Endothelial cell of umbilical vein (primary cell): ENCODE measurements at regions not wholly inside any gene's neighbourhood (a gene's known extent, or its start where the extent isn't known, plus 50 kb on each side); places are given as distances from the start of the nearest gene placed in this dataset.

Experiments used
- BruUV-seq: library from RNA; stranded (reverse); fragments of 400-500 nt; replicated peaks from 2 replicates; lab custom pipeline; 2021; lab: Mats Ljungman, UMichigan
- CTCF ChIA-PET: fragments of 300-600, 350-600 bp; sonication (Branson Sonifier 250); formaldehyde crosslinking; loops from one replicate; lab custom pipeline; 2021; ENCODE audit warnings: antibody characterized with exemption, inconsistent platforms; lab: Charles Lee
- POLR2A ChIA-PET: fragments of 300-600, 350-600 bp; sonication (Branson Sonifier 250); formaldehyde crosslinking; loops from one replicate; lab custom pipeline; 2021; ENCODE audit warnings: antibody characterized with exemption, inconsistent platforms; lab: Charles Lee
- DNase-seq: peaks from one replicate; pipeline ENCODE4 v3.0.0-alpha.2; 2011; ENCODE audit warnings: low read depth, low spot score
- FAIRE-seq: peaks from 2 replicates; lab custom pipeline; 2011; peaks lifted over from hg19 to GRCh38; lab: Jason Lieb, UNC
- H2AFZ ChIP-seq: 2 replicates; pipeline ENCODE4 v1.6.0; 2012; ENCODE audit warnings: low read depth, low read length, control low read depth, inconsistent platforms
- H3K27ac ChIP-seq: 2 replicates; pipeline ENCODE4 v1.5.1; 2011; ENCODE audit warnings: low read depth, mild to moderate bottlenecking, control low read depth, low read length, moderate library complexity; ENCODE audit not compliant: insufficient read depth
- H3K27me3 ChIP-seq, 2 experiments: 2 replicates each; pipeline versions ENCODE4 v1.6.0 to v1.6.1; 2011; ENCODE audit warnings: low read length in 2 of 2, mixed read lengths in 1 of 2; ENCODE audit not compliant: control insufficient read depth in 2 of 2, insufficient read depth in 2 of 2
- H3K36me3 ChIP-seq, 2 experiments: 2 replicates in 1 of 2; 3 replicates in 1 of 2; pipeline ENCODE4 v1.5.1; 2011; ENCODE audit warnings: low read length in 2 of 2, mild to moderate bottlenecking in 1 of 2, moderate library complexity in 1 of 2; ENCODE audit not compliant: control insufficient read depth in 2 of 2, insufficient read depth in 2 of 2; ENCODE audit errors: extremely low read depth in 1 of 2
- H3K4me1 ChIP-seq: 3 replicates; pipeline ENCODE4 v1.5.1; 2011; ENCODE audit warnings: mild to moderate bottlenecking, low read length; ENCODE audit not compliant: control insufficient read depth, insufficient read depth; ENCODE audit errors: extremely low read depth
- H3K4me2 ChIP-seq: 2 replicates; pipeline ENCODE4 v1.6.1; 2011; ENCODE audit warnings: low read length, control low read depth, mixed read lengths; ENCODE audit not compliant: insufficient read depth
- H3K4me3 ChIP-seq, 3 experiments: fragments of 200-600 bp in 1 of 3; sonication (generic), shearing (Covaris generic) in 1 of 3; replicated peaks in 1 of 3; 2 replicates each; pipeline ENCODE4 v1.5.1; 2011 to 2016; ENCODE audit warnings: control low read depth in 3 of 3, low read length in 3 of 3, mild to moderate bottlenecking in 2 of 3, inconsistent platforms in 1 of 3, low read depth in 1 of 3, moderate library complexity in 1 of 3; ENCODE audit not compliant: insufficient read depth in 1 of 3
- H3K79me2 ChIP-seq: 2 replicates; pipeline ENCODE4 v1.6.0; 2012; ENCODE audit warnings: low read length, inconsistent platforms; ENCODE audit not compliant: control insufficient read depth, insufficient read depth
- H3K9ac ChIP-seq: replicated peaks from 2 replicates; pipeline ENCODE3; 2011; ENCODE audit warnings: low read length, control low read depth; ENCODE audit not compliant: insufficient read depth; ENCODE audit errors: extremely low read depth
- H3K9me1 ChIP-seq: replicated peaks from 3 replicates; pipeline ENCODE4 v1.6.0; 2011; ENCODE audit warnings: mild to moderate bottlenecking, low read length; ENCODE audit not compliant: control insufficient read depth, insufficient read depth; ENCODE audit errors: extremely low read depth
- H3K9me3 ChIP-seq: replicated peaks from 2 replicates; pipeline ENCODE4 v1.5.1; 2012; ENCODE audit warnings: low read length, inconsistent platforms; ENCODE audit not compliant: control insufficient read depth, insufficient read depth
- H4K20me1 ChIP-seq: replicated peaks from 2 replicates; pipeline ENCODE3; 2011; ENCODE audit warnings: mild to moderate bottlenecking, low read length; ENCODE audit not compliant: control insufficient read depth, insufficient read depth; ENCODE audit errors: extremely low read depth
- EZH2 ChIP-seq: IDR thresholded peaks from 2 replicates; pipeline ENCODE4 v1.6.1; 2012; ENCODE audit warnings: borderline replicate concordance, low read depth, mild to moderate bottlenecking, moderate library complexity, low read length, inconsistent platforms; ENCODE audit not compliant: severe bottlenecking
- FOS ChIP-seq: IDR thresholded peaks from 2 replicates; pipeline ENCODE4 v1.6.1; 2011; ENCODE audit warnings: mild to moderate bottlenecking, low read length, moderate library complexity, borderline replicate concordance; ENCODE audit not compliant: insufficient read depth
- GATA2 ChIP-seq: IDR thresholded peaks from 2 replicates; pipeline ENCODE4 v1.7.0; 2011; ENCODE audit warnings: low read depth, mild to moderate bottlenecking, moderate library complexity, mixed read lengths, low read length; ENCODE audit not compliant: insufficient read length, insufficient read depth
- JUN ChIP-seq: IDR thresholded peaks from 2 replicates; pipeline ENCODE4 v1.6.1; 2011; ENCODE audit warnings: borderline replicate concordance, low read depth; ENCODE audit not compliant: insufficient read length, insufficient read depth
- MAX ChIP-seq: IDR thresholded peaks from 2 replicates; pipeline ENCODE4 v1.6.1; 2011; ENCODE audit not compliant: insufficient read depth, insufficient read length
- MYC ChIP-seq: IDR thresholded peaks from one replicate; pipeline ENCODE4 v1.6.1; 2011; ENCODE audit warnings: mild to moderate bottlenecking, low read depth, low read length
- POLR2A ChIP-seq: IDR thresholded peaks from 2 replicates; pipeline ENCODE4 v1.6.1; 2012; ENCODE audit warnings: low read depth, mild to moderate bottlenecking, control low read depth, low read length
- POLR2AphosphoS5 ChIP-seq: IDR thresholded peaks from 2 replicates; pipeline ENCODE4 v1.6.1; 2012; ENCODE audit warnings: low read depth, mild to moderate bottlenecking, control low read depth, low read length, moderate library complexity; ENCODE audit not compliant: insufficient read depth
- dilution Hi-C: fragments of 300-500 bp; cut with MboI; formaldehyde crosslinking; loops from one replicate; pipeline ENCODE4 v1.15.0; 2019; ENCODE audit warnings: low sequenced_read_pairs; ENCODE audit not compliant: extremely low pct_ligation_motif_present
- intact Hi-C: fragments of 100-400 bp; cut with micrococcal nuclease; formaldehyde crosslinking; loops from one replicate; pipeline ENCODE4 v1.10.0; 2022
- TF ChIP-seq, protein P1 (sequence below), 2 donors: IDR thresholded peaks; 1 replicate in 1 of 2; 2 replicates in 1 of 2; pipeline ENCODE4 v1.5.1; 2011; ENCODE audit warnings: low read length in 2 of 2, mild to moderate bottlenecking in 2 of 2, moderate library complexity in 2 of 2, control low read depth in 1 of 2, inconsistent platforms in 1 of 2, low read depth in 1 of 2; ENCODE audit not compliant: insufficient read depth in 1 of 2; ENCODE audit errors: extremely low read depth in 1 of 2

DNA sequence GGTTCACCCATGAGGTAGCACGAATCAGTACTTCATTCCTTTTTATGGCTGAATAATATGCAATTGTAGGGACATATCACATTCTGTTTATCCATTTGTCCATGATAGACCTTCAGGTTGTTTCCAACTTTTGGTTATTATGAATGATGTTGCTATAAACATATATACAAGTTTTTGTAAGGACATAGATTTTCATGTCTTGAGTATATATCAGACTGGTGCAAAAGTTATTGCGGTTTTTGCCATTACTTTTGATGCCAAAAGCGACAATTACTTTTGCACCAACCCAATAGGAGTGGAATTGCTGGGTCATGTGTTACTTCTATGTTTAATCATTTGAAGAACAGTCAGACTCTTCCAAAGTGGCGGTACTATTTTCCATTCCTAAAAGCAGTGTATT is 361.5 kb downstream of the RPS24 start:
- Histone ChIP-seq H3K9me1 (no peaks in the 10 kb centered on the region), H3K9ac (no peak overlapping the region), H3K79me2 (no peaks in the 10 kb centered on the region), H3K4me2 (no peak overlapping the region), H3K9me3 (no peaks in the 10 kb centered on the region), H3K36me3 (no peaks in the 10 kb centered on the region), H3K4me1 (no peaks in the 10 kb centered on the region), H3K27me3 (peaks cover 12 to 15% of the 10 kb centered on the region in 2 experiments), H3K4me3 (no peak overlapping the region), H4K20me1 (no peaks in the 10 kb centered on the region), H2AFZ (no peak overlapping the region), H3K27ac (no peak overlapping the region)
- no TSS peak for BruUV-seq
- intact Hi-C loops (no loop called here), dilution Hi-C loops (no loop called here)
- DNase-seq (no peak), FAIRE-seq (no peak)
- TF ChIP-seq MAX (no peak), JUN (no peak), FOS (no peak), POLR2AphosphoS5 (no peak), GATA2 (no peak), MYC (no peak), EZH2 (no peak), POLR2A (no peak)
- TF ChIP-seq, protein P1, sequence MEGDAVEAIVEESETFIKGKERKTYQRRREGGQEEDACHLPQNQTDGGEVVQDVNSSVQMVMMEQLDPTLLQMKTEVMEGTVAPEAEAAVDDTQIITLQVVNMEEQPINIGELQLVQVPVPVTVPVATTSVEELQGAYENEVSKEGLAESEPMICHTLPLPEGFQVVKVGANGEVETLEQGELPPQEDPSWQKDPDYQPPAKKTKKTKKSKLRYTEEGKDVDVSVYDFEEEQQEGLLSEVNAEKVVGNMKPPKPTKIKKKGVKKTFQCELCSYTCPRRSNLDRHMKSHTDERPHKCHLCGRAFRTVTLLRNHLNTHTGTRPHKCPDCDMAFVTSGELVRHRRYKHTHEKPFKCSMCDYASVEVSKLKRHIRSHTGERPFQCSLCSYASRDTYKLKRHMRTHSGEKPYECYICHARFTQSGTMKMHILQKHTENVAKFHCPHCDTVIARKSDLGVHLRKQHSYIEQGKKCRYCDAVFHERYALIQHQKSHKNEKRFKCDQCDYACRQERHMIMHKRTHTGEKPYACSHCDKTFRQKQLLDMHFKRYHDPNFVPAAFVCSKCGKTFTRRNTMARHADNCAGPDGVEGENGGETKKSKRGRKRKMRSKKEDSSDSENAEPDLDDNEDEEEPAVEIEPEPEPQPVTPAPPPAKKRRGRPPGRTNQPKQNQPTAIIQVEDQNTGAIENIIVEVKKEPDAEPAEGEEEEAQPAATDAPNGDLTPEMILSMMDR (IDR thresholded peaks at IDR 0.05; ENCODE audit: extremely low read depth in 1 of 2, insufficient read depth in 1 of 2, low read depth in 1 of 2, low read length in 2 of 2) = no peak
- ChIA-PET POLR2A (no interaction called here), CTCF (no interaction called here)
